ENCODE measurements at regions not wholly inside any gene's neighbourhood (a gene's known extent, or its start where the extent isn't known, plus 50 kb on each side); places are given as distances from the start of the nearest gene placed in this dataset.
"Not testable (repeated sequence)": the region's sequence is repeated elsewhere in the genome, so short reads cannot be mapped to it uniquely, and the experiment has no call there.

DNA sequence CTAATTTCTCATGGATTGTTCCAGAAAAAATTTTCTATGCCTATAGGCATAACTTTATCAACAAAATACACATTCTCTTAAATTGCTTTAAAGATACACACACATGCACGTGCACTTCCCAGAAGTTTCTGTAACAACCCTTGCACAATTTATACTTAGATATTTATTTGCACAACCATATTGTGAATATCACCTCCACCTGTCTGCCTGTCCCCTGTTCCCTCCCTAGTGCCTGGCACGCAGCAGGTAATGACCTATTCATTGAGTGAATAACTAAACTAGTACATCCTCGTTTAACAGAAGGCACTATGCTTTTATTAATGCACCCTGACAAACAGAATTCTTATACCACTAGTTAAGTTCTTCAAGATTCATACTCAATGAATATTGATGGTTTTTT, 198.9 kb downstream of the BCAS1 start:
- Histone ChIP-seq H3K4me1 (ENCODE audit: control insufficient read depth, insufficient read depth, low read length) (peaks cover 59% of the 10 kb centered on the region), H3K27me3 (ENCODE audit: control insufficient read depth, insufficient read depth, low read length) (no peaks in the 10 kb centered on the region), H3K9me3 (ENCODE audit: control insufficient read depth, insufficient read depth, low read length) (no peaks in the 10 kb centered on the region), H3K27ac (ENCODE audit: low read depth, low read length) (no peak overlapping the region), H3K9ac (ENCODE audit: low read depth, low read length) (no peak overlapping the region), H3K36me3 (ENCODE audit: control insufficient read depth, insufficient read depth, low read length) (no peaks in the 10 kb centered on the region), H3K4me3 (ENCODE audit: low read depth, low read length) (no peak overlapping the region)

DNA sequence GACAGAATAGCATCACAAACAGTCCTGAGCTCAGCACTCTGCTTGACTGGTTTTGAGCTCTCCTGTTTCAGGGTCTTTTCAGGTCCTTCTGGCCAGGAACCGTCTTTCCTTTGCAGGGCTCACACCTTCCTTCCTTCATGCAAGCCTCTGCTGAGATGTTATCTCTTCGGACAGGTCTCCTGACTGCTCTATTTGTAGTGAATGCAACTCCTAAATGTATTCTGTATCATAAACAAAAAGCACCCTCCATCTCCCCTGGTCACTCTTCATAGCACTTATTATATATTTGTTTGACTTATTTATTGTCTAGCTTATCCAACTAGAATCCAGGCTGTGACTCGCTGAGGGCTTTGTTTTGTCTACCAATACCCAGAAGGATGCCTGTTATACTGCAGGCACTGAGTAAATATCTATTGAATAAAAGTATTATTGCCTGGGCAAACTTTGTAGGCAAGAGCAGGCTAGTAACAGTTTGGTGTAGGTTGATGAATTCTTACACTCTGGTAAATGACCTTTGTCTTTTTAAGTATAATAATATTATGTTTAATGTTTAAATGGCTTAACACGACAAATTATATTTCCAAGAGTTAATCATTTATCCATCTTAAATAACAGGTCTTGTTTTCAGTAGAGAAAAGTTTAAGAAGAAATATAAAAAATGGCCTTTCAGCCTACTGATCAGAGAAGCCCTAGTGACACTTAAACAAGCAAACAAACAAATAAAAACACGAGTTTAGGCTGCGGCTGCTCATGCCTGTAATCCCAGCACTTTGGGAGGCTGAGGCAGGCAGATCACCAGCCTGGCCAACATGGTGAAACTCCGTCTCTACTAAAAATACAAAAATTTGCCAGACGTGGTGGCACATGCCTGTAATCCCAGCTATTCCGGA, 199.7 kb downstream of the BCAS1 start:
- Histone ChIP-seq H3K27ac (ENCODE audit: low read depth, low read length) (peak overlapping the region; percentile 76), H3K36me3 (ENCODE audit: control insufficient read depth, insufficient read depth, low read length) (no peaks in the 10 kb centered on the region), H3K27me3 (ENCODE audit: control insufficient read depth, insufficient read depth, low read length) (no peaks in the 10 kb centered on the region), H3K9me3 (ENCODE audit: control insufficient read depth, insufficient read depth, low read length) (no peaks in the 10 kb centered on the region), H3K4me3 (ENCODE audit: low read depth, low read length) (no peak overlapping the region), H3K4me1 (ENCODE audit: control insufficient read depth, insufficient read depth, low read length) (peaks cover 67% of the 10 kb centered on the region), H3K9ac (ENCODE audit: low read depth, low read length) (no peak overlapping the region; the same call in 1 of the 2 replicates)

DNA sequence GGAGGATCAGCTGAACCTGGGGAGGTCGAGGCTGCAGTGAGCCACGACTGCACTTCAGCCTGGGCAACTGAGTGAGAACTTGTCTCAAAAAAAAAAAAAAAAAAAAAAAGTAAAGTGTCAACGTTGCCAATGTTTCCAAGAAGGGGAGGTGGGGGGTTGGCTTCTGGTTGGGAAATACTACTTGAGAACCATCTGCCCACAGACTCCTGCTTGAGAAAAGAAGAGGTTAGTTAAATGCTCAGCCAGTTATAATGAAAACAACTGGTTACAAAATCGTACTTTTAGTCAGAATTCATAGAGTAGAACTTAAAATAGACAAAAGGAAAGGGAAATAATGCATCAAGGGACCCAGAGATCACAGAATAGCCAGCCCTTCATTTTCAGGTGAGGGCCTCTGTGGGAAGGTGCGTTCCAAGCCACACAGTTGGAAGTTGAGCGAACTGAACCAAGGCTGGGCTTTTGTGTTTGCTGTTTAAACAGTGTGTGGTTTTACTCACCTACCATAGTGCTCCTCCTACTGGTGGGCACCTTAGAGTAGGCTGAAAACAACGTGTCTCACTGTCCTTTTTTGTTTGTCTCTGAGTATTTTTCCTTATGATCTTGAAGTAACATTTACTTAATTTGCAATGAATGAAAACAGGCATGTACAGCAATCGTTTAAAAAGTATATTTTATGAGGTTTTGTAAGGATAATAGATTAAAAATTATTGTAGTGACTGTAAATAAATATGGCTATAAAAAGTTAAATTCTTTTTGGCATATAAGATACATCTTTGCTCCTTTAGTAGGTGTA, 200.7 kb downstream of the BCAS1 start:
- no peak overlapping the region for H3K4me3 ChIP-seq (ENCODE audit: low read depth, low read length)
- H3K27me3 ChIP-seq (ENCODE audit: control insufficient read depth, insufficient read depth, low read length), result no peaks in the 10 kb centered on the region
- peak overlapping the region; percentile 76 for H3K27ac ChIP-seq (ENCODE audit: low read depth, low read length)
- no peaks in the 10 kb centered on the region for H3K36me3 ChIP-seq (ENCODE audit: control insufficient read depth, insufficient read depth, low read length)
- no peak overlapping the region; the same call in 1 of the 2 replicates for H3K9ac ChIP-seq (ENCODE audit: low read depth, low read length)
- peaks cover 77% of the 10 kb centered on the region for H3K4me1 ChIP-seq (ENCODE audit: control insufficient read depth, insufficient read depth, low read length)
- H3K9me3 ChIP-seq (ENCODE audit: control insufficient read depth, insufficient read depth, low read length), result no peaks in the 10 kb centered on the region

GRCh38 chr20:53867741-53868351, 202.5 kb downstream of the BCAS1 start:
- peak overlapping the region; percentile 38 for H3K4me3 ChIP-seq (ENCODE audit: low read depth, low read length)
- peak overlapping the region; percentile 57 for H3K9ac ChIP-seq (ENCODE audit: low read depth, low read length)
- no peaks in the 10 kb centered on the region for H3K27me3 ChIP-seq (ENCODE audit: control insufficient read depth, insufficient read depth, low read length)
- no peaks in the 10 kb centered on the region for H3K36me3 ChIP-seq (ENCODE audit: control insufficient read depth, insufficient read depth, low read length)
- H3K27ac ChIP-seq (ENCODE audit: low read depth, low read length), result peak overlapping the region; percentile 88
- H3K9me3 ChIP-seq (ENCODE audit: control insufficient read depth, insufficient read depth, low read length), result no peaks in the 10 kb centered on the region
- peaks cover 82% of the 10 kb centered on the region for H3K4me1 ChIP-seq (ENCODE audit: control insufficient read depth, insufficient read depth, low read length)

DNA sequence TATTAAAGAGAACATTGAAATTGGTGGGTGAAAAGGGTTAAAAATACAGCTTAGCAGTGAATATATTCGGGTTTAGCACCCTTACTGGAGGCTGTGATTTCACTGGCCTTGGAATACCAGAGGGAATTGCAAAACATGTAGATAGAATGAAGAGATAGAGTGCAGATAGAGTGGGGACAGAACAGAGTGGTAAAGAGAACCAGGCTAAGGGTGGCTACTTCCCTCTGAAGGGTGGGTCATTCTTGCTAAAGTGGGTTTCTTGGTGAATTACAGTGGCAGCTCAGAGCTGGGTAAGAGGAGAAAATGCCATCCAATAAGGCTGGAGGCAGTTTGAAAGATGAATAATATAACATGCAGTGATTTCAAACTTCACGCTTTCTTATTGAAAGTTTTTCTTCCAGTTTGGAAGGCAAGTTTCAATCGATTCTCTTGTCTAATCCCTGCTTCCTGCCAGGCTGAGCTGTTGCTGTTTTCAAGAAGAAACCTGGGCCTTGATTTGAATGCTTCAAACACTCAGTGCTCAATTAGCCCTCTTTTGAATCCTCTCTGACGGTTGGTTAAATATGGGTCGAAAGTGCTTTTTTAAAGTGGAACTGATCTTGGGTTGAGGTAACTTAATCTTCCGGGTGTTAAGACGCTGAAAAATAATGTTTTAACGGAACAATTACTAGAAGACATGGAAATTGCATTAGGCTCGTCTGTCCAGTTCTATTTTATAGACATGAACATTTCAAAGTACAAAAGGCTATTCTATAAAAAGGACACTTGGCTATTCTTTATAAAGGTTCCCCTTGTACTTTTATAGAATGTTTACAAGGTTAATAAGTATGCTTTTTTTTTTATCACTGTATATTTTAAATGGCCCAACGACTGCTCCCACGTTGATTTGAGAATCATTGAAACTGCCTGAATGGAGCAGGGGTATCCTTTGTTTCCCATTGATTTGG, 203.3 kb downstream of the BCAS1 start:
- H3K9ac ChIP-seq (ENCODE audit: low read depth, low read length), result peak overlapping the region; percentile 57
- peaks cover 75% of the 10 kb centered on the region for H3K4me1 ChIP-seq (ENCODE audit: control insufficient read depth, insufficient read depth, low read length)
- no peaks in the 10 kb centered on the region for H3K9me3 ChIP-seq (ENCODE audit: control insufficient read depth, insufficient read depth, low read length)
- H3K27ac ChIP-seq (ENCODE audit: low read depth, low read length), result peak overlapping the region; percentile 88
- H3K27me3 ChIP-seq (ENCODE audit: control insufficient read depth, insufficient read depth, low read length), result no peaks in the 10 kb centered on the region
- H3K36me3 ChIP-seq (ENCODE audit: control insufficient read depth, insufficient read depth, low read length), result no peaks in the 10 kb centered on the region
- peak overlapping the region; percentile 38 for H3K4me3 ChIP-seq (ENCODE audit: low read depth, low read length)

DNA sequence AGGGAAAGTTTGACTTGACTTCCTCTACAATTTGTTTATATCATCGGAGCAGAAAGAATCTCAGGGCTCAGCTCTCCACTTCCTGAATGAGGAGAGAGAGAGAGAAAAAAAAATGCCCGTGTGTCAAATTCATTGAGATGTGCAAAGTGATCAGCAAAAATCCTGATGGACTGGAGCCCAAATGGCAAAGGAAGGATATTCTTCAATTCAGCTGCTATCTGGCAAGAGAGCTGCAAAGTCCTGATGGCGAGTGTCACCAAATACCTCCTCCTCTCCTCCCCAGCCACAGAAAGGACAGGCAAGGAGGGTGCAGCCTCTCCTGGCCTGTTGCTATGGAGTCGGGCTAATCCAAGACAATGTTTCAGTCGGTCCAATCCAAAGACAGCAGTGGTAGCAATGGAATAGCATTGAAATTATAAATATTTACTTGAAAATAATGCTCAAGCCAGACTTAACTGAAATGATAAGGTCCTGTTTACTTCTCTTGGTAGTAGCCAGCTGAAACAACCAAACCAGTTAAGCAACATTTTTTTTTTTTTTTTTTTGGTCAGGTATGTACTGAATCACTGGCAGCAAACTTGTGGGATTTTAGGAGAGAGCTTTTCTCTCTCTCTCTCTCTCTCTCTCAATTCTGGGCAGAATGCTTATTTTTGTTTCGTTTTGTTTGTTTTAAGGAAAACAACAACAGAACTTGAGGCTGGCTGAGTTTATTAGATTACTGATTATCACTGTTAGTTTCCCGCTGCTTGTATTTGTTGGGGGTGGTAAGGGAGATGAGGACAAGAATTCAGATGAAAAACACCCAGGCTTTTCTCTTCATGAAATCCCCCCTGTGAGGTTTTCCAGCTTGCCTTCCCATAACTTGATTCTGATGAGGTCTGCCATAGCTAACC, 204.2 kb downstream of the BCAS1 start:
- H3K4me1 ChIP-seq (ENCODE audit: control insufficient read depth, insufficient read depth, low read length), result peaks cover 67% of the 10 kb centered on the region
- no peaks in the 10 kb centered on the region for H3K9me3 ChIP-seq (ENCODE audit: control insufficient read depth, insufficient read depth, low read length)
- peak overlapping the region; percentile 88 for H3K27ac ChIP-seq (ENCODE audit: low read depth, low read length)
- peak overlapping the region; percentile 57 for H3K9ac ChIP-seq (ENCODE audit: low read depth, low read length)
- H3K4me3 ChIP-seq (ENCODE audit: low read depth, low read length), result peak overlapping the region; percentile 7; the same call in 1 of the 2 replicates
- no peaks in the 10 kb centered on the region for H3K36me3 ChIP-seq (ENCODE audit: control insufficient read depth, insufficient read depth, low read length)
- no peaks in the 10 kb centered on the region for H3K27me3 ChIP-seq (ENCODE audit: control insufficient read depth, insufficient read depth, low read length)

DNA sequence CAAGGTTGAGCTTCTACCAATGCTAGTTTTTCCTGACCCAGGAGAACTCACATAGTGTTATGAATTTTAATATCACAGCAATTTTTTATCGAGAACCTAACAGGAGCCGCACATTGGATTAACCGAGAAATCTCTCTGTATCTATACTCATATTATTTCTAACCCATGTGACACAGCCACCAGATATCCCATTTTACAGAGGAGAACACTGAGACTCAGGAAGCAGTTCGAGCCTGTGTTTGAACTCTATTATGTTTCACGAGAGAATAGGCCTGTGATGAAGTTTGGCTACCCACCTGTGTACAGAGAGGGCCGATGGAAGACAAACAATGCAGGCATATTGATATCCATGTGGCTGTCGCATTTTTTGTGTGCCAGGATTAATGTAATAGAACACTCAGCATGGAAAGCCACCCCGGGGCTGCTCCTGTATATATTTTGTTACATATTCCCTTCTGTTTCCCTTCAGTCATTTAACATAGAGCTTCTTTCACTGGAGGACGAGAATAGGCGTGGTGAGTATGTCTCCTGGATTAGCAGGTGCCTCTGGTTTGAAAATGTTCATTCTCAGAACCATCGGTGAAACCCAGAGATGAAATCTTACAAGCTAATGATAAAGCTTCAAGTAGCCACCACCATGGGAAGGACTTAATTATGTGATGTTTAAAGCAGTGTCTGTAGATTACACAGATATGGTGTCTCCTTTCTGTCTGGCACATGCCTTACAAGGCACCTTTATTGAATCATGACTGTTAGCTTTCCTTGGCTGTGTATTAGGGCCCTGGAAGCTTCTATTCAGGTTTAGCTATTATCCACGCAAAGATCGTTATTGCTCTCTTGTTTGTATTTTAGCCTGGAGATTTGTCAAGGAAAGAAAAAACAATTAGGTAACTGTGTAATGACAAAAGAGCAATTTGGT, 205.4 kb downstream of the BCAS1 start:
- H3K27me3 ChIP-seq (ENCODE audit: control insufficient read depth, insufficient read depth, low read length); H3K9me3 ChIP-seq (ENCODE audit: control insufficient read depth, insufficient read depth, low read length); H3K9ac ChIP-seq (ENCODE audit: low read depth, low read length); H3K36me3 ChIP-seq (ENCODE audit: control insufficient read depth, insufficient read depth, low read length): not testable (repeated sequence)
- peaks cover 56% of the 10 kb centered on the region for H3K4me1 ChIP-seq (ENCODE audit: control insufficient read depth, insufficient read depth, low read length)
- 0 out of 2 replicates have a peak overlapping the region, but pooled peaks have one; percentile 7 for H3K4me3 ChIP-seq (ENCODE audit: low read depth, low read length)
- H3K27ac ChIP-seq (ENCODE audit: low read depth, low read length), result peak overlapping the region; percentile 88

DNA sequence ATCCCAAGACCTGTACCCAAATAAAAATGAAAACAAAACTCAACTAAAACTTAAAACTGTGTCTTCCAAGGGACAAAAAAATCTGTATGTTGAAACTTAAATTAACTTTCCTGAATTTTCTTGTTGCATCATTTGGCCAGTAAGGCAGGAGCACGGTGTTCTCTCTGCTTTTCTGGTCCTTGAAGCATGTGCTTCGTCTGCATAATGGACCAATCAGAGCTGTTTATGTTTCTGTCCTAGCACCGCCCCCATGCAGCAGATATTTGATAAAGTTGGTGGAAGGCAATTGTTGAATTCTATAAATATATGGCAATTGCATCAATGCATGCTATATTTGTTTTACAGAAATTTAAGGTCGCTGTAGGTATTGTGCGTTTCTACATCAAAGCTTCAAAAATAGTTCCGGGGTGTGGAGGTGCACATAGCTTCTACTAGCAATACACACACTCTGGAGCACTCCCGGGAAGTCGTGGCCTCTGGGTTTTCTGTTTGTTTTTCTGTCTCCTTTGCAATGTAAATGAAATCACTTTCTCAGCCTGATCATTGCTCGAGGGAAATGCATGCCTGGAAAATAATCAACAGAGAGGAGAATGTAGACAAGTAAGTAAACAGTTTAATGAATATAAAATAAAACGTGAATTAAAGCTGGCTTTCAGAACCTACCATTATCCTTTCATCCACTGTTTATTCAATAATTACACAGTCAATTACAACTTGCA, 206.3 kb downstream of the BCAS1 start:
- not testable (repeated sequence) for H3K27me3 ChIP-seq (ENCODE audit: control insufficient read depth, insufficient read depth, low read length); H3K9me3 ChIP-seq (ENCODE audit: control insufficient read depth, insufficient read depth, low read length); H3K9ac ChIP-seq (ENCODE audit: low read depth, low read length); H3K36me3 ChIP-seq (ENCODE audit: control insufficient read depth, insufficient read depth, low read length); H3K4me3 ChIP-seq (ENCODE audit: low read depth, low read length)
- H3K27ac ChIP-seq (ENCODE audit: low read depth, low read length), result peak overlapping the region; percentile 88
- H3K4me1 ChIP-seq (ENCODE audit: control insufficient read depth, insufficient read depth, low read length), result peaks cover 52% of the 10 kb centered on the region
